HG03097 (cell line): ENCODE measurements at regions not wholly inside any gene's neighbourhood (a gene's known extent, or its start where the extent isn't known, plus 50 kb on each side); places are given as distances from the start of the nearest gene placed in this dataset.

Experiments
- ATAC-seq: cut with Tn5 transposase; IDR thresholded peaks from one replicate; pipeline ENCODE4 v1.9.1; 2021; ENCODE audit not compliant: unreplicated experiment, low FRiP score

DNA sequence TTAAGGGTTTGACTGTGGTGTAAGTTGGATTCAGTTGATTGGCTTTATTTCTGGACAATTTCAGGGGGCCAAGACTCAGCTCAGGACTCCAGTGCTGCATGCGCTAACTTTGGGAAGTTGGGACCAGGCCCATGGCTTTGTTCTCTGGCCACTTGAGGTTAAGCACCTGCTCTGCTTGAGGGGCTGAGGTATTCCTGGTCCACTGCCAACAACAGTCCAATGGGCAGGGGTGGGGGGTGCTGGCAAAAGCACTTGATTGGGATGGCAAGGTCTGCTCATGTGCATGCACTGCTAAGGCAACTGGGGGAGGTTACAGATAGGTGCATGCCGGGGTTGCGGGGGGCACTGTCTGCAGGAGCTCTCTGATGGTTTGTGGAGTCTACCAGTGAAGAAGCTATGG is 52.6 kb upstream of the ASB17 start:
- ATAC-seq: no peak

DNA sequence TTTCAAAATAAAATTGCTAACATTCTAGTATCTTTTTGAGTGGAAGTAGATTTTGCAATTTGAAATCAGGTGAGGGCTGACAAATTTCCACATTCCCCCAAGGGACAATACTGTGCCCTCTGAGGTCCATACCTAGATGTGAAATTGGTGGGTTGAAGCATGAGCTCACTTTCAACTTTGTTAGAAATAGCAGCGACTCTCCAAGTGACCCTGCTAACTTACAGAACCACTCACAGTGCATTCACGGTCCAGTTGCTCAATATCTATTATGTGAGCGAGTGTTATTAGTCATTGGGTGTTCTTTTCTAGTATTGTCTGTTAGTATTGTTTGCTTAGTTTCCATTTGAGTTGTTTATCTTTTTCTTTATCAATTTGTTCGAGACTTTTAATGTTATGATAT is 53.6 kb upstream of the ASB17 start:
- peak; percentile 91 for ATAC-seq

DNA sequence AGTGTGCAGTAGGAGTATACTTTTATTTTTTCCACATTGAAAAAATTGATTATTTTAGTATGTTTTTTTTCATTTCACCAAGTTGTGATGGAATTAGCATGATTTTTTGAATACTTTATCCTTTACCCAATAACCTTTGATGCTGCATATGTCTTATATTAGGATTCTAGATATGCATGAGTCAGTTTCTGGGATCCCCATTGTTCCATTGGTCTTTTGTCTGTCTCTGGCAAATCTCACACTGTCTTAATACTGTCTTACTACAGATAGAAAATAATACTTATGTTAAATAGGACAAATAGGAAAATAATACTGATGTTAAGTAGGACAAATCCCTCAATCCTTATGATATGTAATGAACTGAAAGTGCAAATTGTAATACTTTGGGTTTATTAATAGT is 54.3 kb upstream of the ASB17 start:
- ATAC-seq: no peak

DNA sequence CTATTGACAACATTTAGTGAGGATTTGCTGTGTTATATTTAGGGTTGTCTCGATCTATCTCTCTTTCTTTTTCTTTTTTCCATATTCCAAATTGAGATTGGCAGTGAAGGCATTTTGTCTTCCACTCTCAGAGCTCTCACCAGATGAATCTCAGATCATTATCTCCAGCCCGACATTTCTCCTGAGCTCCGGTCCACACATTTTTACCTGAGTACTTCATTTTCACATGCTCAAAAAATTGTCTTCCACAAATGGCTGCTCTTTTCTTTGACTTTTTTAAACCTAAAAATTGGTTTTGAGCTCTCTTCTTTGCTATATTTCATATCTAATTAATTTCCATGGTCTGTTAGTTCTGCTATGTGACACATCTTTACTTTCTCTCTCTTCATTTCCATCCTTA is 56.9 kb upstream of the ASB17 start:
- no peak for ATAC-seq

DNA sequence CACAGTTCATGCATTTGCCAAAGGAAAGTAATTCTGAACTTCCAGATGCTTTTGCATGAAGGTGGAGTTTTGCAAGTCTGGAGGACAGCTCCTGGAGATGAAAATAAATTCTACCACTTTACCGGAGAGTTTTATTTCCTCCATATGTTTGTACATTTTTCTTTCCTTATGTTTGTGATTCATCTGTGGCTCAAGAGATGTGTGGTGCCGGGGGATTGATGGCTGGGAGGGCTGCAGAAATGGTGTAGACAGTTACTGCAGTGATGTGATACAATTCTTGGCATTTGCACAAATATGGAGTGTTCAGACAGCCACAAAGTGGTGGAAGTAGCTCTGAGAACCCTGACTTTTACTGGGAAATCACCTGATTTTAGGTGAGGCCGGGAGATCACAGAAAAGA is 58.5 kb upstream of the ASB17 start:
- ATAC-seq: no peak

DNA sequence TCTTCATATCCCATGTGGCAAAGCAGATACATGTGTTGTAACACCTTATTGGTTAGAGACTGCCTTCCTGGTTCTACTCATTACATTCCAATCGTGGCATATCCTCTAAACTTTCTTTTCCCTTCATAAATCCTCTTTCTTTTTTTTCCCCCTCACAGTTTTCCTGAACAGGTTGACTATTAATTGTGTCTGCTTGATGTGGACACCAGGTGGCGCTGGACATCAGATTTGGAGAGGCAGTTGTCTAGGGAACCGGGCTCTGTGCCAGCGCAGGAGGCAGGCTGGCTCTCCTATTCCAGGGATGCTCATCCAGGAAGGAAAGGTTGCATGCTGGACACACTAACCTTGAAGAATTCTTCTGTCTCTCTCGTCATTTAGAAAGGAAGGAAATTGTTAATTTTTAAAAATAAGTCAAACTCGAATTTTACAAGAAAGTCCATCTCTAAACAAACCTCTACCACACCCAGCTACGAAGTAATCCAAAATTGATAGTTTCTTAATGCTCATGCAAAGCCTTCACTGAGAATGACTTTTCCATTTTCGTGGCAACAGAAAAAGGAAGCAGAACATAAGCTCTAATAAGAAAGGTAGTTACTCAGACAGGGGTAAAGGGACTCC is 59.4 kb upstream of the ASB17 start:
- ATAC-seq: no peak

DNA sequence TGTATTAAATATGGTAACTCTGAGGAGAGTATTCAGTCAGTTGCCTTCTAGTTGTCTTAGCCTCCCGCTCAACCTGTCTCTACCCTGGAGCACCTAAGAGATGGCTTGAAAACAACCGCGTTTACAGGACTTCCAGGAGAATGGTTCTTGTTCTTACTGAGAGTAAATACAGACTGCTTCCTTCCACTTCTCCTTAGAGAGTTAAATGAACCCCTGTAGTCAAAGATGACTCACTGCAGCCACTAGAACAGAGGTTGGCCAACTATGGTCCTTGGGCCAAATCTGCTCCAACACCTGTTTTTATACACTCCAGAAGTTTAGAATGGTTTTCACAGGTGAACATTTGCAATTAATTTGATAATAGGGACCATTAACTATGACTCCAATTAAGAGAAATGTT is 60.1 kb upstream of the ASB17 start:
- no peak for ATAC-seq

DNA sequence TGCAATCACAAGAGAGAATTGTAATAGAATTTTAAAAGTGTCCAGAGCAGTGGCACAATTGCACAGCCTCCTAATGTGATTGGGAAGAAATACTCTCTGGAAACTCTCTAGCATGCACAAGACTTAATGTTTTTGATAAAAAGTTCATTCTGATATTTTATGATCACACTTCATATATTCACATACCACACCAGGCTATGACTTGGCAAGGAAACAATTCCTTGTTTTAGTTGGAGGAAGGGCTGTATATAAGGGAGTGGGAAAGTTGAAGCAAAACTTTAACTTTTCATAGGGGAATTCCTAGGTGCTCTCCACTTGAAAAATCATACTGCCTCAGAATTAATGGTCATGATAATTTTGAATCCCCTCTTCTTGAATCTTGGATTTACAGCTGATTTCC is 61.5 kb upstream of the ASB17 start:
- ATAC-seq: no peak

DNA sequence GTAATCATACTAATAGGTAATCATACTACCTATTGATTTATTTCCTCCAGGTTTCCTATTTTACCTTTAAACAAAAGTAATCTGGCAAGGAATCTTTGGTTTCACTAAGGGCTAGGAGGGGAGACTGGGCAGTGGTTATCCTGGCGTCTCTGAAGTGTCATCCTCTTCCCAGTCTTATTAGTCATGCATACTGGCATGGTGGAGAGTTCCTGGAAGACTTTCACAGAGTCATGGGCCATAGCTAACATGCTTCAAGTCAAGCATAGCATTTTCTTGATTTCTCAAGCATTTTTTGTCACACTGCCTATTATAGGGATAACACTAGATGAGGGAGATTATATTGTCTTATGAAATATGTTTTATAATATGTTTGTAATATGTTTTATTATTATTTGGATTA is 64.0 kb upstream of the ASB17 start:
- no peak for ATAC-seq

DNA sequence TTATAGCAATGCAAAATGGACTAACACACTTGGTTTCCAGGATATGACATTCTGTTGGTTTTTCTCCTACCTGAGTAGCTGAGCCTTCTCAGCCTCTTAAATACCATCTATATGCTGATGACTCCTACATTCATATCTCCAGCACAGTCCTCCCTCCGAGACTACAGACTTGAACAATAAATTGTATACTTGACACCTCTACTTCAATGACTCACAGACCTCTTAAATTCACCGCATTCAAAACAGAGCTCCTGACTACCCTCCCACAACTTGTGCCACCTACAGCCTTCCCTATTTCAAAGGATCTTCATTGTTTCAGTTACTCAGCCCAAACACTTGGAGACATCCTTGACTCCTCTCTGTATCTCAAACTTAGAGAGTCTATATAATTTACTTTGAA is 66.8 kb upstream of the ASB17 start:
- ATAC-seq: no peak

DNA sequence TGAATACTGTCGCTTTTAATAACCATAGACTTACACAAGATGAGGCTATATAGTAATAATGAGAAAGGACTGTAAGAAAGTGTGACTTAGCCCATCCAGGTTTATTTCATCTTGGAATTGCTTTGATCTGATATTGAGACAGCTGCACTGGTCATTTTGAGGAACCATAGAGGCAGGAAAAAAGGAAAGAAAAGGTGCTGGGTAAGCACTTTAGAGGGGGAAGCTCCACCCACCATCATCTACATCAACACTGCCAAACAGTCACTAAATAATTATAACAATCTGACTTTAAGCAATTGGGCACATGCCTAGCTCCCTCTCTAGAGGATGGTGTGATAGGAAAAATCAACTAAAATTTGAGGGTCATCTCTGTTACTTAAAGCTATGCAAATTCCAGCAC is 70.6 kb upstream of the ST6GALNAC3 start:
- no peak for ATAC-seq

DNA sequence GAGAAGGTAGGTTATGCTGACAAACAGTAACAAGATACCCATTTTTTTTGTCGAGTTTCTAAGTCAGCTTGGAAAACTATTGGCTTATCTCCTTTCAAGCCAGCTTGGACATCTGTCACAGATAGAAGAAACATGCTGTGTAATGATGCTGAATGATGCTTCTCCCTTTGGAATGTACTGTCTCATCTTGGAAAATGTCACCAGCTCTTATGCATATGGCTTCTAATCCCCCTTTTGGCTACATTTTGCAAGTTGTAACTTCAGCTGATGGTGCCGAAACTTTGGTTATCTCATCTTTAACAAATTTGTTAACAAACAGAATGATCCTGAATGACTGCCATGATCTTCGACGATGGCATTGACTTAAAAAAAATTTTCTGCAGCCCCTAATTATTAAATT is 68.8 kb upstream of the ST6GALNAC3 start:
- ATAC-seq: no peak

DNA sequence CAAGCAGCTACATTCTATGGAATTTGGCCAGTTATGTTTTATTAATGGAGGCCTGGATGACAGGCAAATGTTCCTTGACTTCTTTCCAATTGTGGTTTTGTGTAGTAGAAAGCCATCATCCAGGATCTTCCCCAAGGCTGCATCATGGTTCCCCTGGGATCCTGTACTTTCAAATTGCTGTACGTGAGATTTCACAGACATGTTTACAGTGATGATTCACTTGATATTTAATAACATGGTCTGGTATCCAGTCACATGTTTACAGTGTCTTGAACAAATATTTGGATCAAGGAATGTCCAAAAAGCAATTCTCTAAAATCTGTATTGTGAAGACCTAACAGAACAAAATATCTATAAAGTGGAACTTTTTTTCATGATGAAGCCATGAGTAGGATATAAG is 68.3 kb upstream of the ST6GALNAC3 start:
- ATAC-seq: no peak

DNA sequence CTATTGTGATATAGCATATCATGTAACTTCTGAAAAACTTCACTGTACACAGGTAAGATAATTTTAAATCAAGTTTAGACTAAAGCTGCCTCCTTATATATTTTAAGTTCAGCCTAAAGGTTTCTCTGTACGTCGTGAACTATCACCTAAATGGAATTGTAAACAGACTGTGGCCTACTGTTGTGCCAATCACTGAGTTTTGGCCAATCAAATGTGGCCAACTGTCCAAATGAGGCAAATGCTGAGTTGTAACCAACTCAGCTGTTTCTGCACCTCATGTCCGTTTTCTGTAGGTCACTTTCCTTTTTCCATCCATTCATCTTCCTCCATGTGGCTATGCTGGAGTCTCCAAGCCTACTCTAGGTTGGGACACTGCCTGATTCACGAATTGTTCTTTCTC is 63.7 kb upstream of the ST6GALNAC3 start:
- no peak for ATAC-seq

DNA sequence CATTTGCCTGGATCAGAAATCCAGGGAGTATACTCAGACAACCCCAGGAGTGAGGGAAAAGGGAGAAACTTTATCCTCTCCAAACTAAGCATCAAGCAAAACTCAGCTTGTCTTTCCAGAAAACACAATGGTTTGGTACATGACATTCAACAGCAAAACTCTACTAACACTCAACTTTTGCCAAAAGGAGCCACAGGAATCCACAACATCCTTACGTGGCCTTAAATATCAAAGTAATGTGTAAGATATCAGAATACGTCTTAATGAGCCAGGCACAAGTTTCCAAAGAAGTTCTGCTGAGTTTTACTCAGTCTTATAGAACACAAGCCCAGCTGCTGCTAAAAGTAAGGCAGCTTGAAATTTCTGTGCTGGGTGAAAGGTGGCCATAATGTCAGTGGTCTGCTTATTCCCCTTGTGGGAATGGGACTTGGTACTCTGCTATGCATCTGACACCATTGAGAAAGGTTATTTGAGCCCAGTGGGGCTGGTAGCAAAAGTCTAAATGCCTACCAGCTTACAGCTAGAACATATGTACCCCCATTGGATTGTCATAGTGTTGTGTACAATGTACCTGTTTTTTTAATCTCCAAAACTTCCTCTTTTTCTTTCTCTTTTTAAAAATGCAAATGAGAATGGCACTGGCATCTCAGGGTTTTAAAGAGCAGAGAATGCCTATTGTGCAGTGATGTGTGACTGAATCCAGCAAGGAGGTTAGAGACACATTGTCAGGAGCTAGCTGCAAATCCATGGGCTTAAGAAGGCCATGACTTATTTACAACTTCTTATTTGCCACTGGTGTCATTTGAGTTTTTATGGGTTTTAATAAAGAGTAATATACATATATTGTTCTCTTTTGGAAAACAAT is 62.0 kb upstream of the ST6GALNAC3 start:
- no peak for ATAC-seq

DNA sequence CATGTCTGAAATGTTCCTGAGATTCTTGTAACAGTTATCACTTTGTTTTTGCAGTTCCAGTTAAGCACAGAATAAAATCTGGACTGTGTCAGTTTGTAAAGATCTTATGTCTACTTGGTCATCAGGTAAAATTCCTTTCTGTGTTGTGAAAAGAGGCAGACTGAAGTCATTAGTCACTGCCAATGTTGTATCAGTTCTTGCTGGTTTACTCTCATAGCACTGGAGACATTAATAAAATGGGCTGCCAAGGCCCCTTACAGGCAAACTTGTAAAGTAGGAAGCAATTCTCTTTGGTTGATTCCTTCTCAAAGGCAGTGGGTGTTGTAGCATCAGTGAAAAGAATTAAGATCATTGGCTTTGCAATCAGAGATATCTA is 61.4 kb upstream of the ST6GALNAC3 start:
- ATAC-seq: no peak

DNA sequence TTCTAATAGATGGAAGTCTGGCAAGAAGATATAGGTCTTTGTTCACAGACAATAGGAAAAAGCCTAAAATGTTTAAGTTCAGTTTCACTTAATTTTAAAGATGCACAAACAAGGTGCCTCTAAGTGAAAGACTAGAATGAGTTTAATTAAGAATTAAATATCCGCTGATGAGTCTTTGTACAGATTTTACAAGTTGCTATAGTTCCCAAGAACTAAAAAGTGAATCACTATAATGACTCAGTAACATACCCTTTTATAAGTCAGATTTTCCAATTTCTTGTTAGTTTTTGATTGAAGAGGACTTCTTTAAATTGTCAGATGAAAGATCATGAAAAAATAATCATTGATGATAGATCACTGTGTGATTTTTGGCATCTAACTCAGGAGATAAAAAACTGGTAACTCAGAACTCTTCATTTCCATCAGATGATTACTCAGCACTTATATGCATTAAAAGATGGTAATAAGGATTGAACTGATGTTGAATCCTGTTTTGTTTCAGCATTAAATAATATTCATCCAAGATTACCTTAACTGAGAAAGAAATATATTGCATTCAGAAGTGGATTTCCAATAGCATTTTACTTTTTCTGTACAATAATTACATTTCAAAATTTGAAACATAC is 59.0 kb upstream of the ST6GALNAC3 start:
- ATAC-seq: no peak

DNA sequence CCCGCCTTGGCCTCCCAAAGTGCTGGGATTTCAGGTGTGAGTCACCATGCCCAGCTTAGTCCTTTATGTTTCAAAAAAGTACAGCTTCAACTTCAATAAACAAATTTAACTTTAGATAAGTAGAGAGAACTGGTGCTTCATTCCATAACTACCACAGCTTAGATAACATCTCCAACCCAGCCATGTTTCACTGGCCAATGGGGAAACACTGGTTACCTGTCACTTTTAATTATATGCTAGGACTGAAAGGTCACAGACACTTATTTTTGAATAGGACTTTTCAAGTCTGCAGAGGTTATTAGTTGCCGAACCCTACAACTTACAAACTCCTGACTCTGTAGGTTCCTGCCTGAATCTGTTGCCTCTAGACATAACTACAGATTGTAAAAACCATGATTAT is 56.5 kb upstream of the ST6GALNAC3 start:
- ATAC-seq: no peak

DNA sequence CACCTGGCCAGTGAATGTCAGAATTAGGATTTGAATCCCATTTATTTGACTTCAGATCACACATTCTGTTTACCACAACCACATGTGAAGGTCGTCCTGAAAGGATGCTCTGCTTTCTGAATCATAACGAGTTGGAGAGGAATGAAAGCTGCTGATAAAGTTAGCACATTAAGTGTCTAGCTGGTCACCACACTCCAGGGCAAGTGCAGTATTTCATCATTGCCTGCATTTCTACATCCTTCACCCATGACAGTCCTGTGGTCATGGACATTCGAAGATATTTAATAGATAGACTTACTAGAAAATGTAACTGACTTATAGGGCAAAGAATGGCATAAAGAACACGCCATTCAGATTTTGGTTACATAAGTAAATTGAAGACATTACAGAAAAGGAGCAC is 52.7 kb upstream of the ST6GALNAC3 start:
- no peak for ATAC-seq

DNA sequence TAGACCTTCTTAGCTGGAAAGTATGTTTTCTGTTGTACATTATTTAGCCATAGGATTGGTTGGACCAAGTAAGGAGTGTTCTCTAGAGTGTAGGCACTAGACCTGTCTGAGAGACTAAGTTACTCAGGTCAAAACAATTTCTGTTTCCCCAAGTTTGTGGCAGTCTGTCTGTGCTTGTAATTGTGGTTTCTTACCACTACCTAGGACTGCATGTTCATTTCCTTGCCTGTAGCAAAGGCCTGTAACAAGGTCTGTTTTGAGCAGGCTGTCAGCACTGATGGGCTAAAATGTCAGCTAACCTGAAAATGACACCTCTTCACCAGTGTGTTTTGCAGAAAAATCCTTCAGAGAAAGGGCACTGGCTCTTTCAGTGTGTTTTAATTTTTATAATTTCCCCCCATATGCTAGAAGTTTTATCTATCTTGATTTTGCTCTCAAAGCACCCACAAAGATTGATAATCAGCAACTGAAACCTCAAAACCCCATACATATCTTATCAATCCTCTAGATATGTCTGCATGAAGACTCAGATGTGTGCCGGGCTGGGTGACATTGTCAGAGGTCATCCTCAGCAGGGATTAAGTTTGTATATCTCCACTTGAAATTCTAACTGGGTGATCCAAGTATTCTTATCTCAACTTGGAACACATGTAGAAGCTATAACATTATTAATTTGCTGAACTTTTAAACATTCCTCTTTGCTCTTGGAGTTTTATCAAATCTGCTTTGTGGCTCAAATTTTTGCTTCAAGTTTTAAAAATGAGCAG is 50.7 kb upstream of the ST6GALNAC3 start:
- no peak for ATAC-seq
